ENCODE measurements at regions not wholly inside any gene's neighbourhood (a gene's known extent, or its start where the extent isn't known, plus 50 kb on each side); places are given as distances from the start of the nearest gene placed in this dataset.

DNA sequence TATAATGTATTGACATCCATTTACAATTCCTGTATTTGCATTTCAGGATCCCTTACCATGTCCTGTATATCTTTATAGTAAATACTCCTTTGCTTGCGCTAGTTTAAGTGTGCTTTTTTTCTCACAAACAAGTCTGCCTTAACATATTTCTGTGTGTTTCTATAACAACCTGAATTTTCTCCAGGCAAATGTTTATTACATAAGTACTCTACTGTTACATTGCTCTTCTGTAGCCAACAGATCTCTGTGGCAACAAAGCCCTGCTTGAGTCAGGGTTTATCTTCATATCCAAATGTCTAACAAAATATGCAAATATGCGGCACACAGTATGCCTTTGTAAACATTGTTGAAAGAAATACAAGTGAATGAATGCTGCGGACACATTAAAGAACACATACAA, 625.5 kb downstream of the TLL1 start:
- DNase-seq = no peak

DNA sequence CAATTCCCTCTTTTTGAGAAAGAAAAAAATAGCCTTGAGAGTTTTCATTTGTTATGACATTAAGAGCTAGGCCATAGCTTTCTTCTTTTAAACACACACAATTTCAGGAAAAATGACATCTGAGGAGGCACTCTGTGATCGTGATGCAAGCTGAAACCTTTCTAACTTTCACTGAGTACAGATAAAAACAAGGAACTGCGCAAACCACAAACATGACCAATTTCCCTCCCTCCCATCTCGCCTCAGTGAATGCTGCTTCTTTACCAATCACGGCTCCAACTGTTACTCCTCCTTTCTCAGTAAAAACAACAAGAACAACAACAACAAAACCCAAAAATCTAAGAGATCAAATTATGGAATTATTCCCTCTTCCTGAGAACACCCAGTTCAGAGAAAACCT, 626.8 kb downstream of the TLL1 start:
- no peak for DNase-seq

DNA sequence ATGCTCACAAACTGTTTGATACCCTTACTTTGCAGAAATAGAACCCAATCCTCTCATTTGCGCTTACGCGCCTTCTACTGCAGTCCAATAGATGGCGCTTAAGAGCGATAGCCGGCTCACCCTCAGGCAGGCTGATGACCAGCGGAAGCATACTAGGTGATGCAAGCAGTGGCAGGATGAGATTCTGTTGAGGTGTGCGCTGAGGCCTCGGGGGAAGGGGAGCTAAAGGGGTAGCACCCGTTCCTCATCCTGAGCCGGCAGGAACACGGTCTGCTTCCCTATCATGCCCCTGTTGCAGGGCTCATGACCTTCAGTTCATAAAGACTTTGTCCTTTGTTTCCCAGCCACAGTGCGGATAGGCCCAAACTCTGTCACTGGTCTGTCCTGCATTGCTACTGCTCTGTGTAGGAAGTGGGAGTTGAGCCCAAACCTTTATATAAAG, 628.9 kb downstream of the TLL1 start:
- DNase-seq = no peak

GRCh38 chr4:166502660-166503059, 629.6 kb downstream of the TLL1 start:
- no peak for DNase-seq

GRCh38 chr4:166506051-166506450, 633.0 kb downstream of the TLL1 start:
- no peak for DNase-seq

- no peak for DNase-seq
Measured at GRCh38 chr4:166512267-166512666, 639.2 kb downstream of the TLL1 start.

DNA sequence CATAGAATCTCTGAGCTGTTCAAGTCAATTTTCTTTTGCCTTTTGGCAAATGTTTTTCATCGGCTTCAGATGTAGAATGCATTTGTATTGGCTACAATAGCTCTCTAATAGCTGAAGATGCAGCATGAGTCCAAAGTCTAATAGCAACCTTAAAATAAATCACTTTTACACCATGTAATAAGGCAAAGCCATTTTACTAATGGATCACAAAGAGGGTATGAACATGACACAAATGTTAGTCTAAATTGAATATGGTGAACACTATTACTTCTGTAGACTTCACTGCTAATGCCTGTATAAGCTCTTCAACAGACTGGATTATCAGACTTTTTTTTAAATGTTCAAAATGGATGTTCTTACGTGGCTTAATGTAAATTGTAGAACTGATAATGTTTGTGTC, 645.3 kb downstream of the TLL1 start:
- DNase-seq = no peak

DNA sequence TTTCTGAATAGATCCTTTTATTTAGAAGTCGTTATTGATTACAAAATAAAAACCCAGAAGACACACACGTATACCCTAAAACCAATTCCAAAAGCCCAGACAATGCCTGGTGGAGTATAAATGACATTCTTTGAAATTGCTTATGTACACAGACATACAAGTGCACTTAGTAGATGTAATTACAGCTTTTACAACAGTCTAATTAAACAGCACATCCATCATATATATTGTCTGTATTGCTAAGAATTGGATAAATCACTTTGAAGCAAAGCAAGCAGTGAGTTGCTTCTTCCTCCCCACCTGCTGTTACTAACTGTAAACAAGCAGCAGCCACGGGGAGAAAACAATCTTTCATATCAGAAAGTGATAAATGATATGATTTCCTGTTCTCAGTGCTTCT, 645.7 kb downstream of the TLL1 start:
- no peak for DNase-seq

GRCh38 chr4:166519774-166520173, 646.7 kb downstream of the TLL1 start:
- no peak for DNase-seq

- DNase-seq = no peak
Measured at GRCh38 chr4:166527500-166527899, 654.5 kb downstream of the TLL1 start.

- DNase-seq = no peak
Measured at GRCh38 chr4:166531703-166532102, 658.7 kb downstream of the TLL1 start.

DNA sequence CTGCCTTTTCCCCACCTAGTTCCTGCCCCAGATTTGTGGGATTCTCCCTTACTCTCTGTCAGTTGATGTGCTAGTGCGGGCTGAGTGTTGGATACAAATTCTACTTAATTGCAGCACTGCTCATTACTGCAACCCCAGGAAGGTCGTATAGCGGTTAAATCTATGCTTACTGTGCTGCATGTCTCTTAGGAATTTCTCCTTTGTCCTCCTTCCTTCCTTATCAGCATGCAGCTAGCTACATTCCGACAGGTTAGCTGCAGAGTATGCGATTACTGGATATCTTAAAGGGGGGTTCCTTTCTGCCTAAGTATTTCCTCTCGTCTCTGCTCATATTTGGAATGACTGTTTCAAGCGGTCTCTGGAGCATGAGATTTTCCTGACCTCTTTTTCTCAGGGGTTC, 662.8 kb downstream of the TLL1 start:
- no peak for DNase-seq

- no peak for DNase-seq
Measured at GRCh38 chr4:166538491-166539005, 665.5 kb downstream of the TLL1 start.

- DNase-seq = no peak
Measured at GRCh38 chr4:166546009-166546408, 673.0 kb downstream of the TLL1 start.

GRCh38 chr4:166577639-166578038, 656.7 kb downstream of the SPOCK3 start:
- no peak for DNase-seq

DNA sequence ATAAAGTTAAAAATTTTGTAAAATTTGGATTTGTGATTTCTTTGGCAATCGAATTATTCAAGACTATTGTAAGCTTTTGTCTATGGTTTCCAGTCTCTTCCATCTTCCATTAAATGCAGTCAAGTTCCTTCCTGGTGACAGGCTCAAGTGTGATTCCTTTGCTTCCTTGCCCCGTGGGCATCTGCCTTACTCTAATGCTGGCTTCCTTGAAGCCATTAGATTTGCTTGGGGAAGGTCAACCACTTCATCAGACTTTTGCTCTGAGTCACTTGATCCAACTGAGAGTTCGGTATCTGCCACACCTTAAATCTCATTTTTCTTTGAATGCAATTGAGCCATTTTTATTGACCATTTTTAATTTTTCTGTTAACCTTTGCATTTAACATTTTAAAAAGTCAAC, 648.8 kb downstream of the SPOCK3 start:
- no peak for DNase-seq

DNA sequence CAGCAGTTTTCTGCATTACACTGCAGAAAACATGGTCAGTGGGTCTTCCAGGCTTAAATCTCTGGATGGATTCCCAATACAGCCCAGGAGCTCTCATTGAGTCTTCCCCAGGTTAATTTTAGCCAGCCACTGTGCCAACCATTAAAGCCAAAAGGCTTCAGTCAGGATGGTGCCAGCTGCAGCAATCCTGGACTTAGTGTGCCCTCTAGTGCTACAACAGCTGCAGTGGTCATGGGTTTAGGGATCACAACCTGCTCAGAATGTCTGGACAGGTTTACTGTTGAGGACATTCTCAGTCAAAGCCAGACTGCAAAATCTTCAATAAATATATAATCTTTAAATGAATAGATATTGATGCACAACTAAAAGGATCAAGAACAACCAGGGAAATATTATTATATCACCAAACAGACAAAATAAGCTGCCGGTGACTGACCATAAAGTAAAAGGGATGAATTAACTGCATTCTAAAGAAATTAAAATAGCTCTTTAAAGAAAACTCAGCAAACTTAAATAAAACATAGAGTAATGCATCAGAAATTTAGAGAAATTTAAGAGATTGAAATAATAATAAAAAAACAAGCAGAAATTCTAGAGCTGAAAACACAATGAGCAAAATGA, 639.9 kb downstream of the SPOCK3 start:
- no peak for DNase-seq

- no peak for DNase-seq
Measured at GRCh38 chr4:166600264-166600663, 634.0 kb downstream of the SPOCK3 start.

DNA sequence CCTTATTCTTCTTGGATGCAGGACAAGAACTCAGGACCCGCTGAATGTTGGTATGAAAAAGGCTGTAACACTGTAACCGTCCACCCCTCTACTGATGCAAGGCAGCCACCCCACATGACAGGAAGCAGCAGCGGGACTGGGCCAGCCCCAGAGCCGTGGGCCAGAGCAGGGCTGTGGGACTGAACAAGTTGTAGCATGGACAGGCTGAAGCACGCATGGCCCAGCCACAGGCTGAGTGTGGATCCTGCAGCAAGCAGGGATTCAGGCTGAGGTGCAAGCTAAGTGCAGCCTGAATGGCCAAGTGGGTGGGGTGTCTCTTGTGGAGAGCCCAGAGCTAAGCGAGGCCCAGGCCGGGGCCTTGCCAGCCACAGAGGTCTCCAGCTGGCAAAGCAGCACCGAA, 632.2 kb downstream of the SPOCK3 start:
- no peak for DNase-seq

DNA sequence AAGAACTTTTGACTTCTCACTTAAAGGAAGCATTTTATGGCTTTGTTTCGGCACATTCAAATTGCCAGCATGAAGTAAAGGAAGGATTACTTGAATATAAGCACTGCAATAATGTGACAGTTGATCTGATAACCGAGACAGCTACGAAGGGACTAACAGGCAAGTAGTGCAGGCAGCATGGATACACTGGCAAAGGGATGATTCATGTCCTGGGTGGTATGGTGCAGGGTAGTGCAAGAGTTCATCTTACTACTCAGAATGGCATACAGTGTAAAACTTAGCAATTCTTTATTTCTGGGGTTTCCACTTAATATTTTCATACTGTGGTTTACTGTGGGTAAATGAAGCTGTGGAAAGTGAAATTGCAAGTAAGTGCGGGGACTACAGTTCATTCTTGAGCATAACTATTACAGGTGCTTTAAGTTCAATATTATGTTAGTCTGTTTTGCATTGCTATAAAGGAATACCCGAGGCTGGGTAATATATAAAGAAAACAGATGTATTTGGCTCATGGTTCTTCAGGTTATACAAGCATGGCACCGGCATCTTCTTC, 611.8 kb downstream of the SPOCK3 start:
- DNase-seq = no peak

DNA sequence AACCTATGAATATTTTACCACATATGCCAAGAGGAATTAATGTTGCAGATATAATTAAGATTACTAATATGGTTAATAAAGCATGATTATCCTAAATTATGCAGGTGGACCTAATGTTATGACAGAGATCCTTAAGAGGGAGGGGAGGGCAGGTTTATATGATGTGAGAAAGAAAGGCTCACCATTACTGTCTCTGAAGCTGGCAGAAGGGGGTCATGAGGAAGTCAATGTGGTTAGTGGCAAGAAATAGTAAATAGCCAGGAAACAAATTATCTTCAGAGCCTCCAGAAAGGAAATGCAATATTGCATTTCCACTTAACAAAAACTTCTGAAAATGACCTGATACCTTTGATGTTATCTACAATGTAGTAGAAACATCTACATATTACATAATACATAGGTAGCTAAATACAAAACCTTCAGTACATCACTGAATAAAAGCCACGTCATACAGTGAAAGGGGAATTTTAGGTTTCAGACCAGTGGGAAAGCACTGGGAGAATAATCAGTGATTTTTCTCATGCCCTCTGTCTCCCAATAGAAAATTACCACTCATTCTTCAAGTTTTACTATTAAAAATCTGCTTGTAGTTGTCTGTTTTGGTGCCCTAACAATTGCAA, 609.2 kb downstream of the SPOCK3 start:
- DNase-seq = no peak

- no peak for DNase-seq
Measured at GRCh38 chr4:166628454-166628853, 605.8 kb downstream of the SPOCK3 start.

GRCh38 chr4:166635367-166635766, 598.9 kb downstream of the SPOCK3 start:
- no peak for DNase-seq

GRCh38 chr4:166637816-166638215, 596.5 kb downstream of the SPOCK3 start:
- DNase-seq = no peak

- DNase-seq = no peak
Measured at GRCh38 chr4:166655231-166655630, 579.1 kb downstream of the SPOCK3 start.

All from T1000 (cell line).